Mesodermal cell (in vitro differentiated cells): ENCODE measurements at regions not wholly inside any gene's neighbourhood (a gene's known extent, or its start where the extent isn't known, plus 50 kb on each side); places are given as distances from the start of the nearest gene placed in this dataset.
A peak's percentile ranks its signal among the peaks of the same experiment; 100 is the strongest.

Experiments
- H3K27ac ChIP-seq: 2 replicates; pipeline ENCODE4 v1.7.0; 2013; ENCODE audit warnings: mild to moderate bottlenecking, low read depth, low read length, moderate library complexity; ENCODE audit not compliant: severe bottlenecking
- H3K36me3 ChIP-seq: 2 replicates; pipeline ENCODE4 v1.7.1; 2013; ENCODE audit warnings: mild to moderate bottlenecking, low read length, moderate library complexity; ENCODE audit not compliant: control insufficient read depth, insufficient read depth
- H3K4me1 ChIP-seq: one replicate; pipeline ENCODE4 v1.7.1; 2013; ENCODE audit warnings: mild to moderate bottlenecking, low read length; ENCODE audit not compliant: insufficient read depth, control insufficient read depth, poor library complexity, severe bottlenecking
- H3K4me3 ChIP-seq: 2 replicates; pipeline ENCODE4 v1.7.0; 2013; ENCODE audit warnings: low read length, control low read depth, mild to moderate bottlenecking; ENCODE audit not compliant: insufficient read depth, poor library complexity, severe bottlenecking; ENCODE audit errors: extremely low read depth
- H3K9me3 ChIP-seq: 2 replicates; pipeline ENCODE4 v1.7.1; 2013; ENCODE audit warnings: mild to moderate bottlenecking, low read length, moderate library complexity; ENCODE audit not compliant: control insufficient read depth
- WGBS, 2 experiments: methylation state at CpG; one replicate each; pipeline ENCODE4 v1.1.5; 2013; ENCODE audit warnings: missing lambda C conversion rate in 2 of 2; ENCODE audit not compliant: insufficient coverage in 2 of 2; 5-methylcytosine and 5-hydroxymethylcytosine counted together

DNA sequence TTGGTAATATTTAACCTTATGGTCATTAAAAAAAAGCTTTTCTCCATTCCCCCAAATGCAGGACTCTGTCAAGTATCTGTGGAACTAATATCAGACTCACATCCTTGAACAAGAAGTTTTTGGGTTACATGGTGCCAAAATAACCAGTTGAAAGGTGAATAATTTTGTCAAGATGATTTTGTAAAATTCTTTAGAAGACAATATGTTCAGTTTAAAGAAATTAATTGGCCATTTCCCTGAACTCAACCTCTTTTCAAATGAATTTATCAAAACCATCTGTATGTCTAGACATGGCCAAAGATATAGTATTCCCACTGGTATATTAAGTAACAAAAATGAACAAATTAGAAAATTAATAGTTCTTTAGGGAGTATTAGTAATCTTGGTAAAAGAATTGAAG, 280.5 kb downstream of the MBNL1 start:
- Histone ChIP-seq H3K4me1 (no peaks in the 10 kb centered on the region), H3K4me3 (no peak overlapping the region), H3K27ac (no peak overlapping the region), H3K9me3 (no peaks in the 10 kb centered on the region), H3K36me3 (no peaks in the 10 kb centered on the region)

DNA sequence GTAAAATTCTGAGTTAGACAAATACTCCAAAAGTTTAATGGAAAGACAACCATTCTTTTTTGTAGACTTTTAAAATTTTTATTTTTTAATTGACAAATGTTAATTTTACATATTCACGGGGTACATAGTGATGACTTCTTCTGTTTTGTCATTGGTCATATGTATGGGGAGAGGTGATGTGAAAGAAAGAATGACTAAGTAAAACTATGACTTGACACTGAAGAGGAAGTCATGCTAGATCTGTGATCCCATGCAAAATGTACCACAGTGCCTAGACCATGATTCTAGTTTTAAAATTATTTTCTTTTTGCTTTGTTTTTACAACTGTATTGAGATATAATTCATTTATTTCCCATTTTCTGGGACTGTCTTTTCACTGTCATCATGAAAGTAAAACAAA, 281.6 kb downstream of the MBNL1 start:
- Histone ChIP-seq H3K4me1 (no peaks in the 10 kb centered on the region), H3K36me3 (no peaks in the 10 kb centered on the region), H3K4me3 (no peak overlapping the region), H3K9me3 (no peaks in the 10 kb centered on the region), H3K27ac (no peak overlapping the region)
- 60 to 86% methylated on average over 1 of the region's 1 CpG for WGBS, 2 experiments

DNA sequence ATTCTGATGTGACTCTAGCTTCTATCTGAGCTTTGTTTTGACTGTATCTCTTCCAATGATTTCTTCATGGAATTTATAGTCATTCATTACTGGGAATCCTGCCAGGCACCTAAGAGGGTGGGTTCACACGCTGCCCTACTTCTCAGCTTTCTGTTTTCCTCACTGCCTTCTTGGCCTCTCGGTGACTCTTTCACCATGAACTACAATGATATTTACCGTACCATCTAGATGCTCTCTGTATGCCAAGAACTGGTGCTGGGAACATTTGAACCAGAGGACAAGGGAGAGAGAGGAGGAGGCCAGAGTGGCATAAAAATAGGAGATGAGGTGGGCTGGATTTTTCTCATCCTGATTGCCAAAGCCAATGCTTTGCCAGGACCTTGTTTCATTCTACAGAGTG, 280.0 kb upstream of the P2RY1 start:
- H3K36me3 ChIP-seq, result no peaks in the 10 kb centered on the region
- peaks cover 4% of the 10 kb centered on the region for H3K9me3 ChIP-seq
- WGBS, 2 experiments, result 100% methylated on average over 1 of the region's 3 CpGs; no CpG with 5 or more reads in 1 of the 2 experiments
- no peak overlapping the region for H3K27ac ChIP-seq
- no peak overlapping the region for H3K4me3 ChIP-seq
- peaks cover 6% of the 10 kb centered on the region for H3K4me1 ChIP-seq

DNA sequence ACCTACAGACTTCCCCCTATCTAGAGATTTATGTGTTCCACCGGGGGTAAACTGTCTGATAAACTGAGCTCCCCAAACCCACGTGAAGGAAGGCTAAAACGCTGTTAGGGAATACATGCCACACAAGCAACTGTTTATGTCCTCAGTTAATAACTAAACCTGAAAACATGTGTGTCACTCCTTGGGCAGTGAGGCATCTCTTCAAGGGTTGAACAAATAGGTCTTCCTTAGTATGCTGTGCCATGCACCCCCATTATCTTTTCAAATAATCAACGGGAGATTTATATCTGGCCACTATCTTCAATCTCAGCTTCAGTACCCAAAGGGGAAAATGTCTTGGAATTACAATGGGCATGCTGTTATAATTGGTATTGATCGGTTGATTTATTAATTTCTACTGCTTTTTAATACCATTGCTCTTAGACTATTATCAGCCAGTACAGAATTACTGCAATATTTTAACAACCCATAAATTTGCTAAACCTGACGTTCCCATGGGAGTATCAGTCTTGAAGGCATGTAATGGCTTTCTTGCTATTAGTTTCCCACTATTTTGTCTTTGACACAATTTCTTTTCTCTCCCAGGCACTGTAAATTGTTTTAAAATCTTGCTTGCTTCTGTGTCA, 279.2 kb upstream of the P2RY1 start:
- no peak overlapping the region for H3K4me3 ChIP-seq
- WGBS, 2 experiments, result 90 to 96% methylated on average over 4 of the region's 6 CpGs
- no peak overlapping the region for H3K27ac ChIP-seq

DNA sequence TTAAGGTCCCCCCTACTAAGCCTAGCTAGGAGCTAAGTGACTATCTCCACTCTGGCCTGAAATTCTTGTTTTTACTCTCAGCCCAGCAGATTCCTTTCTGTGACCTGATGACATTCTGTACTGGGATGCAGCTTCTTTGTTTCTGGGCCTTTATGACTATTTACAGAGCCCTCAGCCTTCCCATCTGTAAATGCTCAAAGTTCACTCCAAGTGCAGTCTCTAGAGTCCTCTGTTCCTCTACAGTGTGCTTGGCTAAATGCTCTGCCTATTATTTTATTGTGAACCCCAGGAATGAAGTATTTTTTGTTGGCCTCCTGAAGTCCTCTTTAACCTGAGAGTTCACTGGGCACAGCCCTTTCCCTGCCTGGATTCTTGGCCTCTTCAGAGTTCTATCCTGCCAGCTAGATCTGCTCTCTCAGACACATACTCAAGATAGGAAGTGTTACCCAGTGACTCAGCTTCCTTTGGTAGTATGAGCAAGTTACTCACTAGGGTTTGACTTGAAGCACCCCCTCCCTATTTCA, 278.1 kb upstream of the P2RY1 start:
- Histone ChIP-seq H3K4me1 (peaks cover 6% of the 10 kb centered on the region), H3K4me3 (no peak overlapping the region), H3K36me3 (no peaks in the 10 kb centered on the region), H3K27ac (peak overlapping the region; percentile 78), H3K9me3 (peaks cover 4% of the 10 kb centered on the region)

More for the DNA sequence above, 279.2 kb upstream of the P2RY1 start:
- H3K9me3 ChIP-seq, result peaks cover 4% of the 10 kb centered on the region
- H3K36me3 ChIP-seq, result no peaks in the 10 kb centered on the region
- peaks cover 6% of the 10 kb centered on the region for H3K4me1 ChIP-seq

DNA sequence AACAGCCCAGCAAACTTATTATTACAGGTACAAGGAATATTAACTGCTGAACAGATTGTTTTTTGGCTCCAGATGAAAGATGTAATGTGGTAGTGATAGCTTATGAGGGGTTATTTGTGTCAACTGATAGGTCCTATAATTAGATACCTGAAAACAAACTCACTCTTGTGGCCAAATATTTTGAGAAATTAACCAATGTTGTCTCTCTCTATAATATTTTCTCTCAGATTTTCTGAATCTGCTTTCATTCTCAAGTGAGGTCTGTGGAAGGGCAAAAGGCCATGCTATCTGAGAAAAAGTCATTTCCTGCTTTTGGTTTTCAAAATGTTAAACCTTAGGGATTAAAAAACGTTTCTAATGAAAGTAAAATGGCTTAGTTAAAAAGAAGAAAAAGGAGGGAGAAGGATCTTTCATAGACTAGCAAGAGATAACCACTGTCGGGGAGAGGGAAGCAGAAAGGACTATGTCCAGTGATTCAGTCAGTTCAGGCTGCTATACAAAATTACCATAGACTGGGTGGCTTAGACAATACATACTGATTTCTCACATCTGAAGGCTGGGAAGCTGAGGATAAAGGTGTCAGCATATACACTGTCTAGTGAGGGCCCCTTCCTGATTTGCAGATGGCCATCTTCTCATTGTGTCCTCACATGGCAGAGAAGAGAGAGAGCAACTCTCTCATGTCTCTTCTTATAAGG, 277.5 kb upstream of the P2RY1 start:
- peaks cover 4% of the 10 kb centered on the region for H3K9me3 ChIP-seq
- H3K27ac ChIP-seq, result no peak overlapping the region
- no peak overlapping the region for H3K4me3 ChIP-seq
- peaks cover 6% of the 10 kb centered on the region for H3K4me1 ChIP-seq
- 75 to 80% methylated on average over 1 to 2 of the region's 2 CpGs for WGBS, 2 experiments
- no peaks in the 10 kb centered on the region for H3K36me3 ChIP-seq

DNA sequence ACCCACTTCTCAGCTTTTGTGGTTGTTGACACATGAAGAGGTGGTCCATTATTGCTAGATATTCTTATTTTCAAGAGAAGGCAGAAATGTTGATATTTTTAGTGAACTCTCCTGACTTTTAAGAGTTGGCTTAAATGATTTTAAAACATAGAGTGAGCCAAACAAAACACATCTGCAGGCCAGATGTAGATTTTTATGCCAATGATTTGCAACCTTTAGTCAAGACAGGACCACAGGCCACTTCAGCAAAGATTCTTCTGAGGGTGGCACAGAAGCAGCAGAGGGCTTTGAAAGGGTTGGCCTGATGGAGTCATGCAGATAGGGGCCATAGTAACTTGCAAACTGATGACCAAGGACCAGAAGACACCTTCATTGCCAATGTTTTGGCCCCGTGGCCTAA, 276.5 kb upstream of the P2RY1 start:
- H3K4me3 ChIP-seq, result no peak overlapping the region
- 100% methylated on average over 1 of the region's 1 CpG; no CpG with 5 or more reads in 1 of the 2 experiments for WGBS, 2 experiments
- H3K9me3 ChIP-seq, result peaks cover 4% of the 10 kb centered on the region
- peaks cover 6% of the 10 kb centered on the region for H3K4me1 ChIP-seq
- no peak overlapping the region for H3K27ac ChIP-seq
- H3K36me3 ChIP-seq, result no peaks in the 10 kb centered on the region

DNA sequence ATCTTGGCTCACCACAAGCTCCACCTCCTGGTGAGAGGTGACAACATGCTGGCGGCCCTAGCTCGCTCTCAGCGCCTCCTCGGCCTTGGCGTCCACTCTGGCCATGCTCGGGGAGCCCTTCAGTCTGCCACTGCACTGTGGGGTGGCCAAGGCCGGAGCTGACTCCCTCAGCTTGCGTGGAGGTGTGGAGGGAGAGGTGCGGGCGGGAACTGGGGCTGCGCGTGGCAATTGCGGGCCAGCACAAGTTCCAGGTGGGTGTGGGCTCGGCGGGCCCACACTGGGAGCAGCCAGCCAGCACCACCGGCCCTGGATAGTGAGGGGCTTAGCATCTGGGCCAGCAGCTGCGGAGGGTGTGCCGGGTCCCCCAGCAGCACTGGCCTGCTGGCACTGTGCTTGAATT, 275.7 kb upstream of the P2RY1 start:
- peaks cover 6% of the 10 kb centered on the region for H3K4me1 ChIP-seq

DNA sequence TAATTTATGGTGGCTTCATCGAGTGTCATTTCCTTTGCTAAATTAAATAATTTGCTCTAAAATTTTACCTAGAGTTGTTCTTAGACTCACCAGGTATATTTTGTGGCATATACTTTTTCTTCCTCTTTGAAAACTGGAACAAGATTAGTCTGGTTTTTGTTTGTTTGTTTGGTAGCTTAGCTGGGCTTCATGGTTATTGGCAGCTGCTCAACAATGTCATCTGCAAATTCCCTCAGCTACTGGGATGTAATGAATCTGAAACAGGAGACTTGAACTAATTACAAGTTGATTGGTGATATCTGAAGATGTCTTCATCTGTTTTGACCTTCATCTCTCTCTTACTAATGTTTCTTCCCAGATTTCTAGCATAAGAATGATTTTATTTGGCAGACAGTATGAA, 270.5 kb upstream of the P2RY1 start:
- no peak overlapping the region for H3K4me3 ChIP-seq
- no CpG with 5 or more reads among the region's 1 CpG for WGBS, 2 experiments
- no peak overlapping the region for H3K27ac ChIP-seq
- no peaks in the 10 kb centered on the region for H3K9me3 ChIP-seq
- no peaks in the 10 kb centered on the region for H3K4me1 ChIP-seq
- no peaks in the 10 kb centered on the region for H3K36me3 ChIP-seq

More for the DNA sequence above, 275.7 kb upstream of the P2RY1 start:
- Histone ChIP-seq H3K9me3 (peaks cover 4% of the 10 kb centered on the region), H3K27ac (no peak overlapping the region), H3K36me3 (no peaks in the 10 kb centered on the region), H3K4me3 (no peak overlapping the region)
- WGBS, 2 experiments, result 94 to 95% methylated on average over 10 to 17 of the region's 18 CpGs

DNA sequence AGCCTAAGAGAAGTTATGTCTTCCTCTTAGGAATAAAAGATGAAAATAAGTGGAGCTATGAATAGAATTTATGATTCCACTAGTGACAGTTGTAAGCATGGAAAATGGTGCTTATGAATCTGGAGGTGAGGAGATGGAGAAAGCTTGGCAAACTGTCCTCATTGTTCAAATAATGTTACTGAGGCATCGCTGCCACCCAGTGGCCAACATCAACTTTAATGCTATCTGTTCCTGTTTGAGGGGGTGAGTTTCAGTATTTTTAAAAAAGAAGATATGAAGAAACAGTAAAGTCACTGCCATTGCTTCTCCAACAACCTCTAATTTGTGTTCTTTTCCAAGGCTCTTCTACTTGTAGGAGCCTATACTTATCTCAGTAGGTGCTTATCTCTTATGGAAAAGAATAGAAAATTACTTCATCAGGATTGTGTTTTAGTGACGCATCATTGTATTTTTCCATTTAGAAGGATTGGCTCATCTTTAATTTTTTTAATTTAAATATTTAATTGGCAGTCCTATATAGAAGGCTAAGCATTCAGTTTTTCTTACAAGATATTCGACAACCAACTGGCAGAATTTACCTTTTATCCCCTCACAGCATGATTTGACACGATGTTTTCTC, 260.4 kb upstream of the P2RY1 start:
- Histone ChIP-seq H3K9me3 (no peaks in the 10 kb centered on the region), H3K4me1 (no peaks in the 10 kb centered on the region), H3K27ac (no peak overlapping the region), H3K36me3 (no peaks in the 10 kb centered on the region), H3K4me3 (no peak overlapping the region)
- 53% methylated on average over 3 of the region's 4 CpGs; no CpG with 5 or more reads in 1 of the 2 experiments for WGBS, 2 experiments

DNA sequence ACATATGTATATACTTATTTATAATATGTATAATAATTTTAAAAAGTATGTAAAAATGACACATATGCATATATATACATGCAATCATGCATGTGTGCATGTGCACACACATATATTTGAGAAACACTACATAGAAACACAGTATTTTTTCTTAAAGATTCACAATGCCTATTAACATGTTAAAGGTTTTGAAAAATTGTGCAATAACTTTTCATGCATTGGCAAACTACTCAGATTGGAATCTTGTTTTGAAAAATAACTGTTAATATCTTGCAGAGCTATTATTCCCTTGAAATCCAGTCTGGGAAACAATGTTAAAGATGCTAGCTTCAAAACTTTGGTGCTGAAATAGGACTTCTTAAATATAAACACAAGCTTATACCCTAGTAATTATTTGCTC, 256.2 kb upstream of the P2RY1 start:
- Histone ChIP-seq H3K36me3 (no peaks in the 10 kb centered on the region), H3K4me1 (no peaks in the 10 kb centered on the region), H3K27ac (no peak overlapping the region), H3K9me3 (no peaks in the 10 kb centered on the region), H3K4me3 (no peak overlapping the region)
